ENCODE measurements at regions not wholly inside any gene's neighbourhood (a gene's known extent, or its start where the extent isn't known, plus 50 kb on each side); places are given as distances from the start of the nearest gene placed in this dataset.

DNA sequence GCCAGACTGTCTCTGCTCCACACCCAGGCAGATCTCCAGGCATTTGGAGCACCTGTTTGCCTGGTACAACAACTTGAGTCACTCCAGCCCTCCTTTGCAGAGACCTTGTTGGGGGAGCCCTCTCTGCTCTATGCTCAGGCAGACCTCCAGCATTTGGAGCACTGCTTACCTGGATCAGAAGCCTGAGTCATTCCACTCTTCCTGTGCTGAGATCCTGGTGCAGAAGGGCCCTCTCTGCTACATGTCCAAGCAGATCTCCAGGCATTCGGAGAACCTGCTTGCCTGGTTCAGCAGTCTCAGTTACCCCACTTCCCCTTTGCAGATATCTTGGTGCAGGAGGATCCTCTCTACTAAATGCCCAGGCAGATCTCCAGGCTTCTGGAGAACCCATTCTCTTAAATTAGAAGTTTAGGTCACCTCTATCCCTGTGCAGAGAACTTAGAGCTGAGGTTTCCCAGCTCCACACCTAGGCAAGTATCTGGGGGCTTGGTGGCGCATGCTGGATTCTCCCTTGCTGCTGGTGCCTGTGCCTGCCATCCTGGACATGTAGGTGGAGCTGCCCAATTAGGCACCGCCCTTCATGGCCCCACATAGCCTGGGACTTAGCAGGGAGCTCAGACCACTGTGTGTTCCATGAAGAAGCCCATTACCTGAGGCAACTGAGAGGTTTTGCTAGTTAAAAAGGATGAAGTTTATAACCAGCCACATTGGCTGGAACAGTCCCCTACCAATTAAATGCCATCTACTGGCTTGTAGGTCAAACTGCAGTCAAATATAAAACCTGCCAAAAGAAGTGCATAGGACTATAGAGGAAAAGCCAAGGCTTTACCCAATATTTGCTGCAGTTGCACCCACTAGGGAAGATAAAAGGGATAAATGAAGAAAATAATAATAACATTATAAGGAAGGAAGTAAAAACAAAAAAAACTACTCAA lies 97.6 kb upstream of the SLITRK6 start:
- peak; percentile 14 for ATAC-seq

DNA sequence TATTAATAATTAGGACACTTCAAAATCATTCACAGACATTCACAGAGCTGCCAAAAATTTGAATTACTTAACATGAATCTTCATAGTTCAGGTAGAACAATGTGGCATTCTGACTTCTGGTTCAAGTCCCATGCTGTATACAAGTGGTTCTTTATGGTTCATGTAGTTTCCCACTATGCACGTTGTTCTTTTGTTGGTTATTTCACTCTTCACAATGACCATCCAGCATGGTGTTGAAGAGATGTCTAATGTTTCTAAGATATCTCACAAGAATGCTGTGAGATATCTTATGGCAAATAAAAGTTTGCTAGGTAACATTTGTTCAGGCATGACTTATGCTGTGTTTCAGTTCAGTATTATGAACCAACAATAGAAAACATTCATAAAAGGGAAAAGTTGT lies 88.2 kb upstream of the SLITRK6 start:
- no peak for ATAC-seq
- DNase-seq, result no peak

More for the DNA sequence above, 97.6 kb upstream of the SLITRK6 start:
- DNase-seq, result no peak

DNA sequence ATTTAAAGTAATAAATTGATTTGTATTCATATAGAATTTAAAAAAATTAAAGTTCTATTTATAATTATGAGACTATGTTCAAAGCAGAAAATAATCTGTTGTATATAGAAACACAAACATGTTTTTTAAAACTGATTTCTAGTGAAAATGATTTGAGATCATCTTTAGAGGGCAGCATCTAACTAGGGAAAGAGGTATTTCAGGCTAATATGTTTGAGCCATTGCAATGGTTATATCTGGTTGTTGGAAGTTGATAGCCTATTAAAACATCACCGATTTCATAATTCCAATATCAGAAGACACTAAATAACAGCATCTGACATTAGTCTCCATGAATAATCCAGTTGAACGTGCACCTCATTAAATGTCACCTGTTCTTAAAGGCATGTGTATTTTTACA lies 79.8 kb upstream of the SLITRK6 start:
- DNase-seq (no peak), ATAC-seq (no peak)

DNA sequence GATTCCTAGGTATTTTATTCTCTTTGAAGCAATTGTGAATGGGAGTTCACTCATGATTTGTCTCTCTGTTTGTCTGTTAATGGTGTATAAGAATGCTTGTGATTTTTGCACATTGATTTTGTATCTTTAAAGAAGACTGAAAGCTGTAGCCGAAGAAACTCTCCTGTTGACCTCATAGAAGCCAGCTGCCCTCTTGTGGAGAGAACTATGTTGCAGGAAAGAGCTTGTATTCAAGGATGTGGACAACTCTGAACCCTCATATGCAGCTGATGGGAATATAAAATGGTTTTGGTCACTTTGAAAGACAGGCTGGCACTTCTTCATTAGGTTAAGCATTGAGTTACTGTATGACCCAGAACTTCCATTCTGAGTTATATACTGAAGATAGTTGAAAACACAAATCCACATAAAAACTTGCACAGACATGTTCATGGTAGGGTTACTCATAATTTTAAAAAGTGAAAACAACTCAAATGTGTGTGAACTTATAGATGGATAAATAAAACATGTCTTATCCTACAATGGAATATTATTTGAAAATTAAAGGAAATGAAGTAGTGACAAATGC lies 65.8 kb upstream of the SLITRK6 start:
- DNase-seq (no peak), ATAC-seq (no peak)

DNA sequence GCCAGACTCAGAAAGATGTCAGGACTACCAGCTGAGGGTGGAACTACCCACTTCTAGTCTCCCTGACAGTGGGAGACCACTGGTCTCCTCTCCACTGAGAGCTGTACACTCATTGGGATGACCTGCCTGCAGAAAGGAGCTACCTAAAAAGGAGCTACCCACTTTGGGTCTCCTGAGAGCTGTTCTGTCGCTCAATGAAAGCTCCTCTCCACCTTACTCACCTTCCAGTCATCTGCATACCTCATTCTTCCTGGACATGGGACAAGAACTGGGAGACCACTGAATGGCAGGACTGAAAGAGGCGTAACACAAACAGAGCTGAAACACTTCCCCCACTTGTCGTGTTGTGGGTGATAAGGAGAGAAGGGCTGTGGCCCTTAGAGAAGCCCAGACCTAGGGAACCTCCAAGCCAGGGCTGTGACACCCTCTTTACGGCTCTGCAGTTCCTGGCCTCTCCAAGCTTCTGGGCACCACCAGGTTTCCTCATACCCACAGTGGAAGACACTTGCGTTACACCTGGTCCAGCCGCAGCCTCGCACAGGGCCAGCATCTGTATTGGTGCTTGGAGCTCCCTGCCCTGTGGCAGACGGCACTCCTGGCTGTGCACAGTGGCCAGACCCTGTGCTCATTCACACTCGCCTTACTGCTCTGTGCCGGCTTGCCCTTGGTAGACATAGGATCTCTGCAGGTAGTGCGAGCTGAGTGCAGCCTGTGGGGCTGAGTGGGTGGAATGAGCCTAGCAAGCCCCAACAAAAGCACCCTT lies 54.9 kb upstream of the SLITRK6 start:
- DNase-seq (no peak), ATAC-seq (peak; percentile 36)

DNA sequence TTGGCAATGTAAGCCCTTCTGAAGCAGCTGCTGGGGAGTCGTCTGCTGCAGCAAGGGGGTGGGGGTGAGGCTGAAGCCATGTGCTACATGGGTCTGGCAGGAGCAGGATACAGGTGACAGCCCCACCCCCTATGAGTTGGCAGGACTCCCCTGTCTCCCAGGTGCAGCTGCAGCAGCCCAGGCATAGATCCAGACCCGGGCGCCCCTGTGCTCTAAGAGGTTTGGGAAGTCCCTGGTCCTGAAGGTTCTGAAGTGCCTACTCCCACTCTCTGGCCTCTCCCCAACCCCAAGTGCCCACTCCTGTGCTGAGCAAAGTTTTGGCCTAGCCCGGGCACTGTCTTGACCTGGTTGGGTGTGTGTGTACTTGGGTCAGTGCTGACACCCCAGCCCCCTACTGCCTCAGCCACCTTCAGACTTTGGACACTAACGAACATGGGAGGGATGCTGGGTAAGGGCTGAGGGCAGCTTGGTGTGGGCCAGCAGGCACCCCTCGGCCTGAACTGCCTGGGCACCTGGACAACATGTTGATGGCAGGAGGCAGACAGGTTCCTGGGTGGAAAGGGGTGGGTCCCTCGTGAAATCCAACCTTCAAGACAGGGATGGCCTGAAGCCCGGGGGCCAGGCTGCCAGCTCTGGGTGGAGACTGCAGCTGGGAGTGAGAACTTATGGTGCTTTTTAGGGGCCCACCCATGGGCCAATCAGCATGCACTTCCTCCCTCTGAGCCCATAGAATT lies 54.1 kb upstream of the SLITRK6 start:
- ATAC-seq (no peak), DNase-seq (no peak)
